CD4-positive, alpha-beta T cell treated with Interleukin-6 for 4 hours (primary cell): ENCODE measurements at regions not wholly inside any gene's neighbourhood (a gene's known extent, or its start where the extent isn't known, plus 50 kb on each side); places are given as distances from the start of the nearest gene placed in this dataset.

ENCODE experiments used
- DNase-seq: peaks from one replicate; pipeline ENCODE4 v3.0.0-alpha.2; 2020; ENCODE audit warnings: mixed read lengths

DNA sequence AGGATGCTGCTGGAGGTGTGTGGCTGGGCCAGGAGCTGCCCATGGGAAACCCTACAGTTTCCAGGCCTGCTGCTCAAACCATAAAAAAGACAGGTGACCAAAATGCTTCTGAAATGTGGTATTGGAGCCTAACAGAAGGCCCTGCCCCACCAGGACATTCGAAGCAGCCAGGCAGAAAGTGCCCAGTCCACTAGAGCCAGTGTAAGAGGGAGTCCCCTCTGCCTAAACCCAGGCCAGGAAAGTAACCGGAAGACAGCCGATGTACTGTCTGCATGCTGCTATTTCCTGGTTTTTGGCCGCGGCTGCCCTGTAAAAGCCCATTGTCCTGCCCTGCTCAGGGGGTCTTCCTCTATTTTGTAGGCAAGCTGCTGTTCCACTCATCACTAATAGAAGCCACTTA, 150.7 kb upstream of the IRX2 start:
- no peak for DNase-seq

DNA sequence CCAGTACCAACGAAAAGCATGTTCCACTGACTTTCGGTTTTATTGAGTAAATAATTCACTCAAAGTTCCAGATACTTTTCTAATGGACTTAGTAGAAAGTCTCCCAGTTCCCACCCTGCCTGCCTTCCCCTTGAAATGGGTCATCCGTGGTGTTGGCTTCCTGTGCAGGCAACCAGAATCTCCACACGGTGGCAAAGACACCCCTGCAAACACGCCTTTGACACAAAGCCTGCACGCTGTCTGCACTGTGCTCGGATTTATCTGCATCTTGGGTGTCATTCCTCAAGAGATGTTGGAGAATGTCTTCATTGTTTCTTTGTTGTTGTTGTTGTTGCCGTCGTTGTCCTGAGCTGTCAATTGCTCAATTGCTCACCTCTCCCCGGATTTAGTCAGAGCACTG, 150.0 kb upstream of the IRX2 start:
- no peak for DNase-seq

DNA sequence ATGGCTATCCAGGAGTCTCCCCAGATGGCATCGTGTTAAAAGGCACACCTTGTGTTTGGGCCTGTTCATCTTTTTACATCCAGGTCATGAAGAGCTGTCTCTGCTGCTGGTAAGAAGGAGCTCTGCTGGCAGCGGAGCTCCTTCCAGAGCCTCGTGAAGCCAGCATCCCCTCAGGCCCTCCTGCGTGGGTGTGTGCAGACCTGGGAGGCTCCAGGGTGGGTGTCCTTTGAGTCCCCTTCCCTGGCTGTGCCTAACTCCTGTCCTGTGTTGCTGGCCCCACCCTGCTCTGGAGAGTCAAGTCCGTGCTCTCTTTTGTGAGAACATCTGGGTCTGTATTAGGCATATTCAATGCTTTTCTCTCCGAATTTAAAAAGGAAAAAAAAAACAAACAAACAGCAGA, 149.6 kb upstream of the IRX2 start:
- no peak for DNase-seq

DNA sequence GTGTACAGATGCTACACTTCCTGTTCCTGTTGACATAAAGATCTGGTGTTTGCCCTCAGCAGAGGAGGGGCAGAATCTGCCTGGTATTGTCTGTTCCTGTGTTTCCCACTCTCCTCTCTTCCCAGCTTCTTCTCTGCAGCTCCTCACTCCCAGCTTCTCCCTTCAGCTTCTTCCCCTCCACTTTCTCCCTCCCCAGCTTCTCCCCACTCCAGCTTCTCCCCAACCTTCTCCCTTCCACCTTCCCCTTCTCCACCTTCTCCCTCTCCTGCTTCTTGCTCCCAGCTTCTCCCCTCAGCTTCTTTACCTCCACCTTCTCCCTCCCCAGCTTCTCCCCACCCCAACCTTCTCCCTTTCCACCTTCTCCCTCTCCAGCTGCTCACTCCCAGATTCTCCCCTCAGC, 148.9 kb upstream of the IRX2 start:
- no peak for DNase-seq

DNA sequence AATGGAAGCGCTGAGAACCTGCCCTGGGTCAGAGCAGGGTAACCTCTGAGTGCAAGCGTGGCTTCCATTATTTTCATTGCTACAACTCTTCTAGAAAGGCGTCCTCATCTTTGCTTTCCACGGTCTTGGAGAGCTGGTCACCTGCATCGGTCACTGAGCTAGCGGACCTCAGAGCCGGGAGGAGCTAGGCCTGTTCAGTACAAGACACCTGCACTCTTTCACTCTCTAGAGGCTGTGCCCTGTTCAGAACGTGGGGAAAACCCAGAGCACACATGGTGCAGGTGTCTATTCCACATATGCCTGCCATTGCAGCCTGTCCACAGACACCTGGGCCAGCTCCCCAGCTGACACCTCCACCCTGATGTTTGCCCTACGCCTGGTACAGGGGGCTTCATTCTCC, 147.8 kb upstream of the IRX2 start:
- DNase-seq, result no peak

DNA sequence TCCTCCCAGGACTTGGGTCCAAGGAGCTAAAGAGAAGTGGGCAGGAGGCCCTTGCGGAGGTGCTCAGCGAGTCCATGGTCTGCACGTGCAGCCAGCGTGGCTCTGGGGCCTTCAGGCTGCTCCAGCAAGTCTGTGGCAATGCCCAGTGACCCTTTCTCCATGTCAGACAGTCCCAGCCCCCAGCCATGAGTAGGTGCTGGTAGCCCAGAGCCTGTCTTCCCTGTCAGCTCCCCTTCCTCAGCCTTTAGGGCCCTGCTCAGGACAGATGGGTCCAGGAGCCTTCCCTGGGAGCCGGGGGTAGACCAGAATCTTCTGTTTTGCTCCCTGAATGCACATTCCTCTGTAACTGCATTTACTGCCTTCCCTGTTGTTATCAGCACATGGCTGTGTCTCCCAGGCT, 147.2 kb upstream of the IRX2 start:
- DNase-seq, result no peak

DNA sequence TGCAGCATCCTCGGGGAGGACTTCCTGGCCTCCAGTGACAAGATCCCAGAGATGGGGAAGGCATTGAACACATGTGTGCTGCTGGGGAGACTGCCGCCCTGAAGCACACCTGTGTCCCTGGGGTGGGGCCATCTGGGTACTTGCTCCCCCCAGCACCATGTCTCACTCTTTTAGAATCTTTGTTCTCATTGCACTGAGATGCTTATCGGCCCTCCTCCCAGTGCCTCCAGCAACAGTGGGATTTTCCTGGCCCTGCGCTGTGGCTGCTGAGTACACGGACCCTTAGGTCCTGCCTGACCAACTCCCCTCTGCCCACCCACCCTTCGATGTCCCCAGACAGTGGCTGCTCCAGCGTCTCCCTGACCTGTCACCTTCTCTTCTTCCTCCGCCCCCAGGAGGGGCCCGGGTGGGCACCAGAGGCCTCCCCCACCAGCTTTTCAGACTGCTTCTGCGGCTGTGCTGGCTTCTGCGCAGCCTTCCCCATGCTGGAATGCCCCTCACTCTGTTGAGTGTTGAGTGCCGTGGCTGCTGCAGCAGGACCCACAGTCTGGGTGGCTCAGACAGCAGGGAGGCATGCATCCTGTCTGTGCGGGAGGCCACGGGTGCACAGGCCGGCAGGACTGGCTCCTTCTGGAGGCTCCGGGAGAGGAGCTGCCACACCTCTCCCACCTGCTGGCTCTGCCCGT, 145.9 kb upstream of the IRX2 start:
- DNase-seq, result no peak

DNA sequence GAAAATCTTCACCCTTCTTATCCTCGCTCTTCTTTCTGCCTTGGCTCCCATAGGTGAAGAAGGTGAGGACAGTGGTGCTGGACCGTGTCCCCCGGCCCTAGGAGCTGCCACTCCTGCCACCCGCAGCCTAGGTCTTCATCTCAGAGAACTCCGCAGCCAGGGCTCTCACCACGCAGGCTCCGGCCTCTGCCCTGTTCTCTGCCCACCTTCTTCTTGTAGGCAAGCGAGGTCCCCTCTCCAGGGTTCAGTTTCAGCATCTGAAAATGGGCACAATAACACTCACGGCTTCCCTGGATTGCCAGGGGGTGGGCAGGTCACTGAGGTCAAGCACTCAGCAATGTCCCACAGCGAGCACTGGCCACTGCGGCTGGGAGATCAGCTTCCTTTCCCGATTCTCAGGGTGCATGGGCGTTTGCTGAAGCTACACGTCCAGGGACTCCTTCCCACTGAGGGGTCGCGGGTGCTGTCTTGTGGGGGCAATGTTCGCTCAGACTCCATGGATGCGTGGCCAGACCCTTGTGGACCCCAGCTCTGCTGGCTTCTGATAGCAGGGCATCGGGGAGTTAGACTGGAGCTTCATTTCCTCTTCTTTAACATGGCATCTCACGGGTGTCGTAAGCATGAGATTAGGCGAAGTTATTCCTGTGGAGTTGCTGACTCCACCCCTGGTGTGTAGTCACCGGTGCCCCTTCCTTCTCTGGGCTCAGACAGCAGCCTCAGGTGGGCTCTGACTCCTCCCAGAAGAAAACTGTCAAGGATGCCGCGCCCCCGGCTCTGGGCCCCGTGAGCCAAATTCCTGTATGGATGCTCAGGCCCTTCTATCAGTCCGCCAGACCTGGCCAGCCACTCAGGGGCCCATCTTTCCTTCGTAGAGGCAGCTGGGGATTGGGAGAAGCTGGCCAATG, 145.1 kb upstream of the IRX2 start:
- no peak for DNase-seq

DNA sequence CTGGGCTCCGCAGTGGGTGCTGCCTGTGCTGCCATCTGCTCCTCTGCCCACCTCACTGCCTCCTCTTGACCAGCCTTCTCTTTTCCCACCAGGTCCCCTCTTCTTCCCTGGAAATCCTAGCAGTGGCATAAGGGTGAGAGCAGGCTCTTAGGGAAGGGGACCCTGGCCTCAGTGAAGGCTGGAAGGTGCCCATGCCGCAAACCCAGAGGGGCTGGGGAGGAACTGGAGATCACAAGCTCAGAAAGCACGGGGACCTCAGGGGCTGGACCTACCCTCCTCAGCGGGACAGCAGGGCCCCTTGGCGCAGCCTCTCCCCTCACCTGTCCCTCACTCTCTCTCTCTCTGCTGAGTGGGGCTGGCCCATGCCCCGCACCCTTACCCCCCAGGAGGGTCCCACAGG, 144.4 kb upstream of the IRX2 start:
- no peak for DNase-seq

DNA sequence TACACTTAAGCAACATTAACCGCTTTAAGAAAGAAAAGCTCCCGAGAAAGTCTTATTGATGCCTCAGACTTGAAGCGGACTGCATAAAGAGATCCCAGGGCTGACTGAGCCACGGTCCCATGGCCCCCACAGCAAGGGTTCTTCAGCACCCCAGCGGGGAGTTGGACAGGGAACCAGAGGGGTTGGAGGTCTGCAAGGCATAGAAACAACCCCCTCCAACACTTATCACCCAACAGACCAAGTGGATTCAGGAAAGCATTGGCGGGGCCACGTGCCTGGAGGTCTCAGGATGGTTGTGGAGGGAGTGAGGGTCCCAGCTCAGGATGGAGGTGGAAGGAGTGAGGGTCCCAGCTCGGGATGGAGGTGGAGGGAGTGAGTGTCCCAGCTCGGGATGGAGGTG, 143.7 kb upstream of the IRX2 start:
- no peak for DNase-seq

DNA sequence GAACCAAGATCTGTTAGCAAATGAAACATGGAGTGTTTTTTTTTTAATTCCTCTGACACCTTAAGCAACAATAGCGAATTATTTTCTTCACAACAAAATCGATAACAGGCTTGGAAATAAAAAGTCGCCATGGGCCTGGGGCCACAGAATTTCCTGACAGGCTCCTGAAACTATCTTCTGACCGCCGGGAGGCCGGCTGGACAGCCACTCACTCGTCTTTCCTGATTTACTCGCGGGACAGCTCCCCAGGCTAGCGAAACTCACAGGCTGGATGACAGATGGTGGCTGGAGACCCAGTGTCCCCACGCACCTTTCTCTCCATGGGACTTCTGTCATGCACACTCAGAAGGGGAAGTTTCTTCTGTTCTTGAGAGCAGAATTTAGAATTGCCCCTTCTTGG, 143.3 kb upstream of the IRX2 start:
- DNase-seq, result no peak

DNA sequence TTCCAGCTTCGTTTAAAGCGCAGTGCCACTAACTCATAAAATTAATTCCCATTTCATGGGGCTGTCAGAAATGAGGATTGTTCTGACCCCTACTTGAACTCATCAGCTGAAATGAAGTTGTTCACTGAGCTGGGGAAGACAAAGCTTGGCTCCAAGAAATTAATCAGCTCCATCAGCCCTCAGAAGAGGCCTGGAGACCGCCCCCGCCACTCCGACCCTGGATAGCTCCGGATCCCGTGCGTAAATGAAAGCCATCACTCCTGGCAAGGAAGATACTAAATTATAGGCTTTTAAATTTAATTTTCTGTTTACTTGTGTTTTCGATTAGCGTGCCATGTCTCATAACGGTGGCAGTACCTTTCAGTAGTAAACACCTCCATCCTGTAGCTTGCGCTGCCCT, 142.8 kb upstream of the IRX2 start:
- DNase-seq, result no peak

DNA sequence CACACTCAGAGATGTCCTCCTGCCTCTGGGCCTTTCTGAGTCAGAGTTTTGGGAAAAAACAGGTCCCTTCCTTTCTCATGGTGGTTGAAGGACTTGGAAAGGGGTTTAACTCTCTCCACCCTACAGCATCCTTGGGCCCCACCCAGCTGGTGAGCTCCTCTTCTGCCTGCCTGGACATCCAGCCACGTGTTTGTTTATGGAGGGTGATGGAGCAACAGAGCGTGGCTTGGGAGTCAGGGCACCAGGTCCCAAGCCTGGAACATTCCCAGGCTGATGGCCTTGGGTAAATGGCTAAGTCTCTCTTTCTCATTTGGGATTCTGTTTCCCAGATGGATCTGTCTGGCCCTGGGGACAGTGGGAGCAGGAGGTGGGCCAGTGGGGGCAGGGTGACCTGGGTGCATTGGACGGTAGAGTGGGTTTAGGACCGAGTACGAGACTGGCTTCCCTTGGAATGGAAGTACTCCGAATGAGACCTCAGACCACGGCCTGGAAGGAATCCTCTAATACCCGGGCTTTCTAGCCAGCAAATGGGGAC, 141.1 kb upstream of the IRX2 start:
- no peak for DNase-seq

DNA sequence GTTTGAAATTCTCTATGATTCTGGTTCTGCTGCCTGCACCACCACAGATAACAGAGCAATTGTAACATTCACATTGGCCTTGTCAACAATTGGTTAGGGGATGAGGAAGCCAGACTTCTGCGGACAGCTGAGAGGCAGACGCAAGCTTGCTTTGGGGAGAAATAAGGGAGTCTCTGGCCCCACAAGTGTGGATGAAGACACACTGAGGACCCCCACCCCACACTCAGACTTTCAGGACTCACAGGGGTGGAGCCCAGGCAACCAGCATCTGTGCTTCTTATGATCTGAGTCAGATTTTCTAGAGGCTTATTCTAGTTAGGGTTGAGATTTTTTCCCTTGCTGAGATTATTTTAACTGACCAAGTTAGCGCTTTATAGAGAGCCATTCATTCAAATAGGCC, 140.3 kb upstream of the IRX2 start:
- DNase-seq, result no peak

DNA sequence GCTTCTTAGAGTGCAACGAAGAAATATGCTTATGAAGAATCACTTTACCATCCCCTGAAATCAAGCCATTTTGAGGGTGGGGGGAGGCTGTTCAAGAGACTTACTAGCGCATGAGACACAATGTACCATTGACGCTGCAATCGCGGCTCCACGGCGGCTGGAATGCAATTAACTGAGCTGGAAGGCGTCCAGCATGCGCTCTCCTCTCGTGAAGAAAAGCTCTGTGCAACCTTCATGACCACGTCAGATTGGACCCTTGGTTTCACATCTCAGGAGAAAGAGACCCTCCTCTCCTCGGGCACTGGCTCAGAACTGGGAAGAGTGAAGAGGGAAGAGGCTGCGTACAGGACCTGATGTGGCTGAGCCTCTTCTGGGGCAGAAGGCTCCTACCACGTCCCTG, 138.5 kb upstream of the IRX2 start:
- no peak for DNase-seq

DNA sequence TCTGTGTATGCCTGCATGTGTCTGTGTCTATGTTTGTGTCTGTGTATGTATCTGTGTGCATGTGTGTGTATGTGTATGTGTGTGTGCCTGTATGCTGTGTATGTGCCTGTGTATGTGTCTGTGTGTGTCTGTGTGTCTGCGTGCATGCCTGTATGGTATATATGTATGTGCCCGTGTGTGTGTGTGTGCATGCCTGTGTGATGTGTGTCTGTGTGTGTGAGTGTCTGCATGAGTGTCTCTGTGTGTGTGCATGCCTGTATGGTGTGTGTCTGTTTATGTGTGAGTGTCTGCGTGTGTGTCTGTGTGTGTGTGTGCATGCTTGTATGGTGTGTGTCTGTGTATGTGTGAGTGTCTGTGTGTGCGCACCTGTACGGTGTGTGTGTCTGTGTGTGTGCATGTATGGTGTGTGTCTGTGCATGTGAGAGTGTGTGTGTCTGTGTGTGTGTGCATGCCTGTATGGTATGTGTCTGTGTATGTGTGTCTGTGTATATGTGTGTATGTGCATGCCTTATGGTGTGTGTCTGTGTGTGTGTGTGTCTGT, 137.1 kb upstream of the IRX2 start:
- DNase-seq, result no peak

DNA sequence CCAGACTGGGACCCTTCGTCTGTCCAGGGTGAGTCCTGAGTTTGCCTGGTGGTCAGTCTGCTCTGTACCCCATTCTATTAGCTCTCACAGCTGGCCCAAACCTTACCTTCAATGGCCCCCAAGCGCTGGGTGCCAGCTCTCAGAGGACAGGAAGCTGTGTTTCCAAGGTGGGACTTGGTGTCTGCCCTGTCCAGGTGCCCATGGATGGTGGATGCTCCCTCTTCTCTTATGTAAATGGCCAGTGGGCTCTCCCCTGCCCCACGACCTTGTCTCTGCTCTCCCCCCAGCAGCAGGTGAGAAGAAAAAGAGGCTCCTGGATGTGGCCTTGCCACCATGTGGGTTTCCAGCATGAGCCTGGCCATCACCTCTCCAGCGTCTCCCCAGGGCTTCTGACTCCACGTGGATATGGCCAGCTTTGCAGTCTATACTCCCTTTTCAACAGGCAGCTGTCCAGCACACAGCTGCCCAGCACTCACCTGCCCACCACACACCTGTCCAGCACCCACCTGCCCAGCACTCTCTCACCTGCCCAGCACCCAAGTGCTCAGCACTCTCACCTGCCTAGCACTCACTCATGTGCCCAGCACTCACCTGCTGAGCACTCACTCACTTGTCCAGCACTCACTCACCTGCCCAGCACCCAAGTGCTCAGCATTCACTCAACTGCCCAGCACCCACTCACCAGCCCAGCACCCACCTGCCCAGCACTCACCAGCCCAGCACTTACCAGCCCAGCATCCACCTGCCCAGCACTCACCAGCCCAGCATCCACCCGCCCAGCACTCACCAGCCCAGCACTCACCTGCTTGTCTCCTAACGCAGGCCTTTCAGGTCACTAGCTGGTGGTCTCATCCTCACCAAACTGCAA, 136.2 kb upstream of the IRX2 start:
- no peak for DNase-seq

DNA sequence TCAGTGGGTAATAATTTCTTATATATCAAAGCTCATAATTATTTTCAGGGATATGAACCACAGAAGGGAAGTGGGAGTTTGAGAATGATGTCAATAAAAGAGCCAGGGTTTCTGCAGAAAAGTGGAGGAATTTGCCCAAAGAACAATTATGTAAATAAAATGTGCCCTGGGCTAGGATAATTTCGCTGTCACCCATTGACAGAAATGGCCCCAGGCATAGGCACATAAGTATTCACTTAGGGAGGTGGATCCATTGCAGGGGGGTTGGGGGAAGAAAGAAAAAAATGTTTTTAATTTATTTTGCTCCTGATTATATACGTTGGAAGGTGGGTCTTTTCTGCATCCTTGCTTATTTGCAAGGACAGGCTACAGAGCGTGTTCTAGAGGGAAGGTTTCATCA, 135.1 kb upstream of the IRX2 start:
- no peak for DNase-seq

DNA sequence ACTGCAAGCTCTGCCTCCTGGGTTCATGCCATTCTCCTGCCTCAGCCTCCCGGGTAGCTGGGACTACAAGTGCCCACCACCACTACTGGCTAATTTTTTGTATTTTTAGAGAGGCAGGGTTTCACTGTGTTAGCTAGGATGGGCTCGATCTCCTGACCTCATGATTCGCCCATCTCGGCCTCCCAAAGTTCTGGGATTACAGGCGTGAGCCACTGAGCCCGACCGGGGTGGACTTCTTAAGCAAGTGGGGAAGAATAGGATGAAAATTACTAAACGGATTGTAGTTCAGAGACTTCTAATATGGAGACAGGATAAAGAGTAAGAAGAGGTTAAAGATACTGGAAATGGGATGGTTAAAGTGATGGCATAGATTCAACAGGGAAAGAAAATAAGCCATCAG, 132.3 kb upstream of the IRX2 start:
- no peak for DNase-seq

DNA sequence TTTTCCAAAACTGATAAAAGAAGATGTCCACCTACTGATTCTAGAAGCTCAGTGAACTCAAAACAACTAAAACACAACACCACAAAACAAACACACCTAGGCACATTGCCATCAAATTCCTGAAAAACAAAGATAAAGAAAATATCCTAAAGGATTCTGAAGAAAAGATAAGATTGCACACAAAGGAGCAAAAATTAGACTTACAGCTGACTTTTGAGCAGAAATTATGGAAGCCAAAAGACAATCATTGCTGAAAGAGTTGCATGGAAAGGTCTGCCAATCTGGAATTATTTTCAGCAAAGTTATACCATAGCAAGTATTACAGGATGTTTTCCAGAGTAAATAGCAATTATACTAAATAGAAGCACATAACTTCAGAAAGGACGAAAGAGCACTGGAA, 128.2 kb upstream of the IRX2 start:
- DNase-seq, result no peak

DNA sequence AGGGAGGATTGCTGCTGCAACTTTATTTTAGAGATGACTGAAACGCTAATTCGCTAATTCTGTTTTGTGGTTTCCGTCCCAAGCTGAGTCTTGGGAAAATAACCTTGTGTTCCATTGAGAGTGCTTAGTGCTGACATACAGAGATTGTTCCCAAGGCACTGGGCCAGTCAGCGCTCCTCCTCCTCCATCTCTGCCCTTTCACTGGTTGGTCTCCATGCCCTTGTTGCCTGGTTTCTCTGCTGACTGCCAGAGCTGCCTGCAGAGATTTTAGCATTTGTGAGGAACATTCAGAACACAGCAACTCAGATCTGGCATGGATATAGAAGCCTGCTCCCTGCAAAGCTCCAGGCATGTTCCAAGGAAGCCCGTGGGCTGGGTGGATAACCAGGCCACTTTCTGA, 126.0 kb upstream of the IRX2 start:
- no peak for DNase-seq

DNA sequence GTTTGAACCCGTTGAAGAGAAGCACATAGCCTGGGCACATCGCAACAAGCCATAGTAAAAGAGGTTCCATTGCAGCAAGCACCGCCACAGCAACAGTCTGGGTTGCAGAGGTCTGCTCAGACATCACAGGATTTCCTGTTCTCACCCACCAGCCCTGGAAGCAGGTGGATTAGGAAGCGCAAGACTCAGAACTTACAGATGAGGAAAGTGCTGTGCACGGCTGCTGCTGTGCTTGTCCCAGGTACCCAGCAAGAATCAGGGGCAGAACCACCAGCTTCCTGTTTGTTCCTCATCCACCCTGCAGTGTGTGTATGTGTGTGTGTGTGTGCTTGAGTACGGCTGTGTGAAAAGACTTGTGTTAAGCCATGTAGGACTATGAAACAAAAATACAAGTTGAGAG, 124.7 kb upstream of the IRX2 start:
- no peak for DNase-seq

DNA sequence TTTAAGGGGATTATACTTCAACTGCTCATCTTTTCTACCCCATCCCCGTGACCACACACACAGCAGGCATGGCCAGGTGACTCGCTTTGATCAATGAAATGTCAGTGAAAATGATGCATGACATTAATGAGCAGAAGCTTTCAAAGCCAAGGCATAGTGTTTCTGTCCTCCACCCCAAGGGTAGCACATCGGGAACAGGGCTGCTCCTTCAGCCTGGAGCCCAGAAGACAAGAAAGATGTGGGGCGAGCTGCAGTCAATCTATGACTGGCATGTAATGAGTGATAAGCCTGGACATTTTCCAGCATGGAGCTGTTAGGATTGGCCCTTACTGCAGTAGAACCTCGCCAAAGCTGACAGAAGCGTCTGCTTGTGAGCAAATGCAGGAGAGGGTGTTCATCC, 122.6 kb upstream of the IRX2 start:
- DNase-seq, result no peak
